ENCODE measurements at regions not wholly inside any gene's neighbourhood (a gene's known extent, or its start where the extent isn't known, plus 50 kb on each side); places are given as distances from the start of the nearest gene placed in this dataset.

DNA sequence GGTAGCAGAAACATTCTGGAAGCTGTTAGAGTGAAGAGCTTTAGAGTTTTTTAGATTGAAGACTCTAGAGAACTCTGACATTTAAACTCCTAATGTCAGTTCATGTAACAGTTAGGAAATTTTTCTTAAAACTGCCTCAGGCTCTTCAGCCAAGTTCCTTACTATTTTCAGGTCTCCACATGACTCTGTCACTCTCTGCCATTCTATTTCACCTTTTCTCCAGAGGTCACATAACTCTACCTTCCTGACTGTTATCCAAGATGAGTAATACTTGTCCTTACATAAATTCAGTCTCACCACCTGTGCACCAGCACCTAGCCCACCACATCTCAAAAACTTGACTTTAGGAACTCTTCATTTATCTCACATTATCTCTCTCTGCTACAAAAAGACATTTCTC, 347.1 kb upstream of the CA10 start:
- H3K9me2 ChIP-seq = no peaks in the 10 kb centered on the region
- CTCF ChIA-PET = interaction anchor here (1.6 kb wide), 1 partner anchor 25 kb away, joined by 3 read pairs; no protein-coding TSS in a partner anchor
- H3K79me2 ChIP-seq (ENCODE audit: insufficient read depth) = no peaks in the 10 kb centered on the region
- H3K36me3 ChIP-seq (replicated peaks in 1 of 2; ENCODE audit: control insufficient read depth in 1 of 2, insufficient read depth in 2 of 2, low read length in 1 of 2) = no peaks in the 10 kb centered on the region
- H3K4me1 ChIP-seq (ENCODE audit: control insufficient read depth in 1 of 2, insufficient read depth in 2 of 2, low read depth in 1 of 2, low read length in 1 of 2) = no peaks in the 10 kb centered on the region
- H3K9ac ChIP-seq = no peak overlapping the region
- POLR2A ChIA-PET = no interaction called here
- no peak overlapping the region for H2AFZ ChIP-seq (ENCODE audit: low read depth)
- H3F3A ChIP-seq (replicated peaks; ENCODE audit: insufficient read depth) = no peaks in the 10 kb centered on the region
- H3K9me3 ChIP-seq = no peaks in the 10 kb centered on the region
- DNase-seq = no peak
- H3K27me3 ChIP-seq (ENCODE audit: insufficient read depth) = no peaks in the 10 kb centered on the region
- no peak overlapping the region for H3K4me3 ChIP-seq (ENCODE audit: low read depth in 2 of 2, low read length in 1 of 2)
- no peaks in the 10 kb centered on the region for H4K20me1 ChIP-seq (ENCODE audit: insufficient read depth)
- H3K4me2 ChIP-seq = no peak overlapping the region
- TF ChIP-seq ZBTB33 (IDR thresholded peaks at IDR 0.05; ENCODE audit: borderline replicate concordance, low read depth) (no peak), RFX5 (IDR thresholded peaks at IDR 0.05; ENCODE audit: low read length) (no peak), GABPA (IDR thresholded peaks at IDR 0.05; ENCODE audit: low read depth) (no peak), RCOR1 (IDR thresholded peaks at IDR 0.05; ENCODE audit: low read length) (no peak), CHD2 (IDR thresholded peaks at IDR 0.05; ENCODE audit: low read length, partially characterized antibody) (no peak), EZH2phosphoT487 (IDR thresholded peaks at IDR 0.05; ENCODE audit: borderline replicate concordance, low read depth) (no peak), EP300 (IDR thresholded peaks at IDR 0.05; ENCODE audit: borderline replicate concordance in 1 of 2, low read depth in 1 of 2, low read length in 1 of 2) (no peak), SIN3A (IDR thresholded peaks at IDR 0.05; ENCODE audit: borderline replicate concordance, low read depth, low read length) (no peak), TEAD4 (IDR thresholded peaks at IDR 0.05; ENCODE audit: borderline replicate concordance, insufficient read depth) (no peak), FOXM1 (IDR thresholded peaks at IDR 0.05; ENCODE audit: low read depth) (no peak), GATA2 (CRISPR knock-in tag; IDR thresholded peaks at IDR 0.05) (no peak), SMC3 (IDR thresholded peaks at IDR 0.05; ENCODE audit: low read depth, low read length) (no peak), TAF1 (IDR thresholded peaks at IDR 0.05; ENCODE audit: borderline replicate concordance, low read depth, low read length) (no peak)
- TF ChIP-seq, protein P1, sequence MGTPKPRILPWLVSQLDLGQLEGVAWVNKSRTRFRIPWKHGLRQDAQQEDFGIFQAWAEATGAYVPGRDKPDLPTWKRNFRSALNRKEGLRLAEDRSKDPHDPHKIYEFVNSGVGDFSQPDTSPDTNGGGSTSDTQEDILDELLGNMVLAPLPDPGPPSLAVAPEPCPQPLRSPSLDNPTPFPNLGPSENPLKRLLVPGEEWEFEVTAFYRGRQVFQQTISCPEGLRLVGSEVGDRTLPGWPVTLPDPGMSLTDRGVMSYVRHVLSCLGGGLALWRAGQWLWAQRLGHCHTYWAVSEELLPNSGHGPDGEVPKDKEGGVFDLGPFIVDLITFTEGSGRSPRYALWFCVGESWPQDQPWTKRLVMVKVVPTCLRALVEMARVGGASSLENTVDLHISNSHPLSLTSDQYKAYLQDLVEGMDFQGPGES (IDR thresholded peaks at IDR 0.05; ENCODE audit: low read depth, low read length) = no peak
- no peak overlapping the region for H3K27ac ChIP-seq (ENCODE audit: low read depth in 2 of 2, low read length in 1 of 2)

DNA sequence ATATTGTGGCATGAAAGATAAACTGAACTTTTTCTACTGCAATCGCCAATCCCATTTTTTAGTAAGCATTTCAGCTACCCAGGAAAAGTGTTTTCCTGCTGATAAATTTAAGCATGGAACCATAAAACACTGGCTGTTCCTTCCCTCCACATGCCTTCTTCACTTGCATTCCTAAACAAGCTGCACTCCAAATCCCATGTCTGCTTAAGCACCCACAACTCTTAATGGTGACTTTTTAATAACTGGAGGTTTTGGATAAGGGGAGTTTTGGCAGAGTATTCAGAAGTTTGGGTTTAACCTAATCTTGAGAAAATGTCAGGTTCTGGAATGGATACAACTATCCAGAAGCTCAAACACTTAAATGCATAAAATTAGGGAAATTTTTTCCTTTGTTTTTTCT, 345.6 kb upstream of the CA10 start:
- Histone ChIP-seq H3K4me3 (ENCODE audit: low read depth in 2 of 2, low read length in 1 of 2) (no peak overlapping the region), H3K4me1 (ENCODE audit: control insufficient read depth in 1 of 2, insufficient read depth in 2 of 2, low read depth in 1 of 2, low read length in 1 of 2) (no peaks in the 10 kb centered on the region), H4K20me1 (ENCODE audit: insufficient read depth) (no peaks in the 10 kb centered on the region), H3K27me3 (ENCODE audit: insufficient read depth) (no peaks in the 10 kb centered on the region), H3K9ac (no peak overlapping the region), H2AFZ (ENCODE audit: low read depth) (no peak overlapping the region), H3K79me2 (ENCODE audit: insufficient read depth) (no peaks in the 10 kb centered on the region), H3K9me2 (no peaks in the 10 kb centered on the region), H3K36me3 (replicated peaks in 1 of 2; ENCODE audit: control insufficient read depth in 1 of 2, insufficient read depth in 2 of 2, low read length in 1 of 2) (no peaks in the 10 kb centered on the region), H3K4me2 (no peak overlapping the region), H3K9me3 (no peaks in the 10 kb centered on the region), H3F3A (replicated peaks; ENCODE audit: insufficient read depth) (no peaks in the 10 kb centered on the region), H3K27ac (ENCODE audit: low read depth in 2 of 2, low read length in 1 of 2) (no peak overlapping the region)
- ChIA-PET POLR2A (no interaction called here), CTCF (interaction anchor here (1.2 to 1.7 kb wide), 3 partner anchors 9 to 11 kb away, joined by 3 to 5 read pairs (median 3); no protein-coding TSS in a partner anchor)
- 9% methylated on average over 1 of the region's 1 CpG for WGBS (ENCODE audit: low lambda C conversion rate)
- DNase-seq = no peak
- TF ChIP-seq TCF12 (IDR thresholded peaks at IDR 0.05) (no peak), NRF1 (IDR thresholded peaks at IDR 0.05; ENCODE audit: low read depth, low read length) (no peak), TAF1 (IDR thresholded peaks at IDR 0.05; ENCODE audit: borderline replicate concordance, low read depth, low read length) (no peak), NFIC (IDR thresholded peaks at IDR 0.05; ENCODE audit: borderline replicate concordance) (no peak), EZH2phosphoT487 (IDR thresholded peaks at IDR 0.05; ENCODE audit: borderline replicate concordance, low read depth) (no peak), GATA2 (CRISPR knock-in tag; IDR thresholded peaks at IDR 0.05) (no peak), RCOR1 (IDR thresholded peaks at IDR 0.05; ENCODE audit: low read length) (no peak), POLR2AphosphoS5 (IDR thresholded peaks at IDR 0.05; ENCODE audit: low read depth, low read length) (no peak), MXI1 (IDR thresholded peaks at IDR 0.05; ENCODE audit: low read depth, low read length) (no peak), YY1 (IDR thresholded peaks at IDR 0.05; ENCODE audit: low read depth) (no peak)
- TF ChIP-seq, protein P2, sequence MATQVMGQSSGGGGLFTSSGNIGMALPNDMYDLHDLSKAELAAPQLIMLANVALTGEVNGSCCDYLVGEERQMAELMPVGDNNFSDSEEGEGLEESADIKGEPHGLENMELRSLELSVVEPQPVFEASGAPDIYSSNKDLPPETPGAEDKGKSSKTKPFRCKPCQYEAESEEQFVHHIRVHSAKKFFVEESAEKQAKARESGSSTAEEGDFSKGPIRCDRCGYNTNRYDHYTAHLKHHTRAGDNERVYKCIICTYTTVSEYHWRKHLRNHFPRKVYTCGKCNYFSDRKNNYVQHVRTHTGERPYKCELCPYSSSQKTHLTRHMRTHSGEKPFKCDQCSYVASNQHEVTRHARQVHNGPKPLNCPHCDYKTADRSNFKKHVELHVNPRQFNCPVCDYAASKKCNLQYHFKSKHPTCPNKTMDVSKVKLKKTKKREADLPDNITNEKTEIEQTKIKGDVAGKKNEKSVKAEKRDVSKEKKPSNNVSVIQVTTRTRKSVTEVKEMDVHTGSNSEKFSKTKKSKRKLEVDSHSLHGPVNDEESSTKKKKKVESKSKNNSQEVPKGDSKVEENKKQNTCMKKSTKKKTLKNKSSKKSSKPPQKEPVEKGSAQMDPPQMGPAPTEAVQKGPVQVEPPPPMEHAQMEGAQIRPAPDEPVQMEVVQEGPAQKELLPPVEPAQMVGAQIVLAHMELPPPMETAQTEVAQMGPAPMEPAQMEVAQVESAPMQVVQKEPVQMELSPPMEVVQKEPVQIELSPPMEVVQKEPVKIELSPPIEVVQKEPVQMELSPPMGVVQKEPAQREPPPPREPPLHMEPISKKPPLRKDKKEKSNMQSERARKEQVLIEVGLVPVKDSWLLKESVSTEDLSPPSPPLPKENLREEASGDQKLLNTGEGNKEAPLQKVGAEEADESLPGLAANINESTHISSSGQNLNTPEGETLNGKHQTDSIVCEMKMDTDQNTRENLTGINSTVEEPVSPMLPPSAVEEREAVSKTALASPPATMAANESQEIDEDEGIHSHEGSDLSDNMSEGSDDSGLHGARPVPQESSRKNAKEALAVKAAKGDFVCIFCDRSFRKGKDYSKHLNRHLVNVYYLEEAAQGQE (IDR thresholded peaks at IDR 0.05; ENCODE audit: low read depth, low read length) = no peak
- TF ChIP-seq, protein P1 (IDR thresholded peaks at IDR 0.05; ENCODE audit: low read depth, low read length) = no peak
